ENCODE measurements at regions not wholly inside any gene's neighbourhood (a gene's known extent, or its start where the extent isn't known, plus 50 kb on each side); places are given as distances from the start of the nearest gene placed in this dataset.
"Not testable (repeated sequence)": the region's sequence is repeated elsewhere in the genome, so short reads cannot be mapped to it uniquely, and the experiment has no call there.

DNA sequence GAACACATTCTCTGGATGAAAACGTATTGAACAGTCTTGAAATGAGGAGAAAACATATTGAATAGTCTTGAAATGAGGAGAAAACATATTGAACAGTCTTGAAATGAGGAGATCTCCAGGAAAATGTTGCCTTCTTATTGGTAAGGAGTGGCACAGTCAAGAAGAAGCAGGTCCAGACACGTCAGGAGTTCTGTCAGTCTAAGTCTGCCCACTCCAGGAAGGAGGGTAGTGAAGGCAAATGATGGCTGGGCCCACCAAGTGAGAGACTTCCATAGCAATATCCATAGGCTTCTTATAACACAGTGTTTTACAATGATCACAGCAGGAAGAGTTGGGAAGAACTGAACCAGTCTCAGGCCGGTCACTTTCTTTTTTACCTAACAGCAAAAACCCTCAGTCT is 316.2 kb downstream of the ETAA1 start:
- DNase-seq: no peak

DNA sequence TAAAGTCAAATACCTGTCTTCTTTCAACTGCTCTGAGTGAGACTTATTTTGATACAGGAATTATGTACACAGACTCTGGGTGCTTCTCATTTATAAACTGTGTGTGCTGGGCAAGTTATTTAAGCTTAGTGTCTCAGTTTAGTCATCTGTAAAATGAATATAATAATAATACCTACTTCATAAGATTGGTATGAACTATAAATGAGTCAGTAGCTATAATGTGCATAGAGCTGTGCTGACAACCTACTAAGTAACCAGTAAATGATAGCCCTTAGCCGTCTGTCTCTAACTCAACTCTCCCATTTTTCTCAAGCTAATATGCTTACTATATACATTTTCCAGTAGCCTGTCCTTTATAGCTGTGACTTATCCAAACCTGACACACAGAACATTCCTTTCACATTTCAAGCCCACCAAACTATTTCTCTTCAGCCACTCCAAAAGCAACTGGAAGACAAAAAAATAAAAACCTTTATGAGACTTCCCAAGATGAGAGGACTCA is 319.8 kb downstream of the ETAA1 start:
- DNase-seq: no peak

DNA sequence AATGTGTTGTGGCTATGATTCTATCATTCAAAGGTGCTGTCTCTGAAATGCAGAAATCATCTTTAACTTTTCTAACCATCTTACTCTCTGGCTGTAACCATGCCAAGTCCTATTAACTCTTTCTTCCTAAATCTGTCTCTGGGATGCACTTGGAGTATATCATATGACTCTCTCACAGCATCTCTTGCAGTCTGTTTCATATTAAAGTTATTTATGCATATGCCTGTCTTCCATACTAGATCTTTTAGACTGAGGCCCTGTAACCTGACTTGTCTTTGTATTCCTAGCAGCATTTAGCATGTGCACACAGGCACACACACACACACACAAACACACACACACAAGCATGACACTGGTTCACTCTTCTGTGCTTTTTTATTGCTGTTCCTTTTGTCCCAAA is 320.6 kb downstream of the ETAA1 start:
- DNase-seq: no peak

DNA sequence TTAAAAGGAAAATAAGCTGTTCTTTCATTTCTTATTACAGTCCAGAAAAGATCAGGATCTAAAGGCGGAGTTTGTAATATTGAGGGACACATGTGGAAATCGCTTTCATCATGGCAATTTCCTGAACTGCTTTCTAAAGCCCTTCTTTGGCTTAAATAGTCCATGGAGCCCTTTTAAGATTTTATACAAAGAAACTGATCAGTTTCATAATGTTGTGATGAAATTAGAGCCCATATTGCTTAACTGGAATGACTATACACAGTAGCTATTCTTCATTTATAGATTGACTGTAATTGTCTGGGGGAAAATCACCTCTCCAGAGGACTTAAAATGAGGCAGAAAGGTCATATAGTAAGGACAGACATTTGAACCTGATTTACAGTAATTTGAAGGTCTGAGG is 322.2 kb downstream of the ETAA1 start:
- no peak for DNase-seq

DNA sequence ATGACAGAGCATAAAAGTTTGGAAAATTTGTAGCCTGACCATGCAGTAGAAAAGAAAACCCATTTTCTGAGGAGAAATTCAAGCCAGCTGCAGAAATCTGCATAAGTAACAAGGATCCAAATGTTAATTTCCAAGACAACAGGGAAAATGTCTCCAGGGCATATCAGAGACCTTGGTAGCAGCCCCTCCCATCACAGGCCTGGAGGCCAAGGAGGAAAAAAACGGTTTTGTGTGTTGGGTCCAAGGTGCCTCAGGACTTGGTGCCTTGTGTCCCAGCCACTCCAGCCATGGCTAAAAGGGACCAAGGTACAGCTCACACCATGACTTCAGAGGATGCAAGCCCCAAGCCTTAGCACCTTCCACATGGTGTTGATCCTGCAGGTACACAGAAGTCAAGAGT is 324.4 kb downstream of the ETAA1 start:
- DNase-seq: no peak

DNA sequence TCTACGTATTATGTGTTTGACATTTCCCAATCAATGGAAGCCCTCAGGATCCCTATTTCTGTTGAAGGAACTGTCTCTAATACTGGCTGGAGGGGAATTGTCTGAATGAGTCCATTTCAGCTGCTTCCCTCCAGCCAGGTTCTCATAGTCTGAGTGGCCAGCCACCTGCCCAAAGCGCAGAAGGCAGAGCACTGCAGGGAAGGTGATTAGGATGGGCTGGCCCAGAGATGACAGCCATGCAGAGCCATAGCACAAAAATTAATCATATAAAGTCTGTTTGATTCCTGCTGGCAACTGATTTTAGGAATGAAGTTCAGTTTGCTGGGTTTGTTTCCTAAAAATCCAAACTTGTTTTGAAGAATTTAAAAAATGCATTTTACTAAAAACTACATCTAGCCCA is 327.1 kb downstream of the ETAA1 start:
- no peak for DNase-seq

DNA sequence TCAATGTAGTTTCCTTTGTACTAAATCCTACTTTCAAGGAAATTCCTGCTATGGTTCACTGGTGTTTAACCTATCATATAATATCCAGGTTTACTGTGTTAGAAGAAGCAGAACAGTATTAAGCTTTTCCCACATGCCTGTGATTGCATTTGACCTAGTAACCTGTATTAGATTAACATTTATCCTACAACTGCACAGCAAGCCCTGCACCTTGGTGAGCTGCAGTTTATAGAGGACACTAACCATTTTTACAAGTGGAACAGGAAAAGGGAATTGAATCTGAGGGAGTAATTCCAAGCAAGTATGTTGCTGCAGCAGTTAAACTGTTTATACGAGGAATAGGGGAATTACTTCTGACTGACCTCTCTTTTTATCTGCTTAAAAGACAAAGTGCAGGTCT is 328.6 kb downstream of the ETAA1 start:
- DNase-seq: no peak

DNA sequence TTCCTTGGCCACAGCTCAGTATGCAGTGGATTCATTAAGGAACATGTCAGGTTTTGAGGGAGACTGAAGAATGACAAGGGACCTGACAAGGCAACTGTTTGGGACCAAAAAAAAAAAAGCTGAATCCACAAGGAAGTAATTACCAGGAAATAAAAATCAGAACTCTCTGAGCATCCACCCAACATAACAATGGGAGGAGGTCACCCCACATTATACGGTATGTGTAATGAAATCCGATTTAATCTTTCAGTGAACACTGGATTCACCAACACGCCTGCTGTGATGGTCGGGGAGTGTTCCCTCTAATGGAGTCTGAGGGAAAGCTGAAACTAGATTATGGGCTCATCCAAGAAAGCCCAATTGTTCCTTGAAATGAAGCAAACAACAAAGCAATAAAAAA is 329.3 kb downstream of the ETAA1 start:
- DNase-seq: no peak

DNA sequence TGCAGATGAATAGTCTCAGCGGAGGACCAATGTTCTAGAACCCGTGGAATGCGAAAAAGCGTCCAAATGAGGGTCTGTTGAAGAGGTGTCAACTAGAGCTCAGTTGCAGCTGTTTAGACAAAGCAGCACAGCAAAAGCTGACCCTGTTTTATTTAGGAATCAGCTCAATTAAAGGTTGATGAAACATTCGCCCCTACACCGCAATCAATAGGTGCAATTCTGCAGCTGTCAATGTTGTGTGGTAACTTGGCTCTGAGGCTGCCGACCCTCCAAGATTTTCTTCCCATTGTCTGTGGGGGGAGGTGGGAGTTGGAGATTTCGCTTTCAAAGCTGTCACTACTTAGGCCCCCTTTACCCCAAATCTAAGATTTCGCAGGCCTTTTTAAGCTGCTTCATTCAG is 330.0 kb downstream of the ETAA1 start:
- no peak for DNase-seq

DNA sequence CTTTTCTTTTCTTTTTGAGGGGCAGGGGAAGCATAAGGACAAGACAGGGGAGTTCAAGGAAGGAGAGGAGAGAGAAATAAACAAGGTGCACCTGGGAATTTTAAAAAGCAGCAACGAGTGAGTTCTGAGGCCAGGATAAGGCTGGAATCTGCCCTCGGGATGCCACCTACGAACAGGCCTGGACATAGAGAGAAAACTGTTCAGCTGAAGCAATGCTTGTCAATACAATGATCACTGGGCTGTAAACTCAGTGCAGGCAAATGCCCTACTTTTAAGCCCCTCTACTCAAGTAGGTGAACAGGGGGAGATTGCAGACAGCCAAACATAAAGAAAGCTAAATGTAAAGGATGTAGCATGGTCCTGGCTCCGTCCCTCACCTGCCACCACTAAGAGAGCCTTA is 330.5 kb downstream of the ETAA1 start:
- DNase-seq: no peak

DNA sequence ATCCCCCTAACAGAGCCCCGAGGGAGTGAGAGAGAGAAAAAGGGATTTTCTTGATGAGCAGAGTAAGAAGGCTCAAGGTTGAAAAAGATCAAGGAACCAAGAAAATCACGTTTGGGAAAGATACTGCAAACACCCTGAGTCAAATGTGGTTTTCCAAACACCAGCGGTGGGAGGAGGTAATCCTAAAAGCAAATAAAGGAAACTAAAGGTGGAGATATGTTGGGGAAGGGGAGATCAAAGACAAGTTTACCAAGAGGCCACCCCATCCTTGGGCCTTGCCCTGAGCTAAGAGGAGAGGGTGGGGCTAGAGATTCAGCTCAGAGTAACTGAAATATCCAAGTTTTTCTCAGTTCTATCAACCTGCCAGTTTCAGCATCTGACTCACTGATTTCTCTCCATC is 332.3 kb downstream of the ETAA1 start:
- no peak for DNase-seq

DNA sequence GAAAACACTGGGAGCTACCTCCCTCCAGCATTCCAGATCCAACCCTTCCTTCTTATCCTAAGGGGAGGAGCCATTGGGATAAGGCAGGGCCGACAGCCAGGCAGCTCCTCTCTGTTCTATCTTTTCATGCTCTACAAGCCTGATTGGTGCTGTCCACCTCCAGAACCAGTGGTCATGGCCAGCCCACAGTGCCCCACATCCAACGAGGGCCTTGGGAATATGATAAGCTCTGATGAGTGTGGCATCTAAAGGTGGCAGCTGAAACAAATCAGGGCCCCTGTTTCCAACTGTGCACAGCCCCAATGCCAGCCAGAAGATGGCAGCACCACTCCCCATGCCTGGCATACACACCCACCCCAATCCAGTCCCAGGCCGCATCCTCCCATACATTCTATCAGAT is 329.3 kb downstream of the C1D start:
- peak; percentile 61 for DNase-seq

DNA sequence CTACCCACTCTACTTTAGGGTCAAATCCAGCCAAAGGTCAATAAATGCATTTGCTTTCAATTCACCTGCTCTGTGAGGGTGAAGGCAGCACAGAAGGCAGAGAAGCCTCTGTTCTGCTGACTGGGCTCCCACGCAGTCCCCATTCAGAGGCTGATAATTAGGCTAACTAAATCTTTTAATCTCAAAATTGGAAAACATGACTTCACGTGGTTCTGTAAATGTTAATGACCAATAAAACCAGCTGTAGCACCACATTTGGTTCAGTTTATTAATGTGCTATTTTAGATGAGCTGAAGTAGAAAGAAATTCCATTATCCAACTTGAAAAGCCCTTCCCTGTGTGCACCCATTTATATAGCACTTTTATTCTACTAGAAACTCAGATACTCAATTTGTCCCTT is 310.6 kb downstream of the C1D start:
- DNase-seq: peak; percentile 39

DNA sequence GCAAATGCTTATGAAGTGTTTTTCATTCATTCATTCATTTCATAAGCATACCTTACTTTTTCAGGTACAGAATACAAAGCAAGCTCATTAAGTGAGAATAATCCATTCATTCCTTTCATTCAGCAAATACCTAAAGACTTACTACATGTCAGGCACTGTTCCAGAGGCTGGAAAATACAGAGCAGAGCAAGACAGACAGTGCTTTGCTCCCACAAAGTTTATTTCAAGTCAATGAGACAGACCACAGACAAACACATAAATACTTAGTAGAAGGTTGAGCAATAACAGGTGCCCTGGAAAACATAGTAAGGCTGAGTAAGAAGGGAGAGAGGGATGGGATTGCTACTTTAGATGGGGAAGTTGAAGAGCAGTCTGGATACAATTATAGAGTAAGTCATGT is 309.8 kb downstream of the C1D start:
- DNase-seq: no peak

DNA sequence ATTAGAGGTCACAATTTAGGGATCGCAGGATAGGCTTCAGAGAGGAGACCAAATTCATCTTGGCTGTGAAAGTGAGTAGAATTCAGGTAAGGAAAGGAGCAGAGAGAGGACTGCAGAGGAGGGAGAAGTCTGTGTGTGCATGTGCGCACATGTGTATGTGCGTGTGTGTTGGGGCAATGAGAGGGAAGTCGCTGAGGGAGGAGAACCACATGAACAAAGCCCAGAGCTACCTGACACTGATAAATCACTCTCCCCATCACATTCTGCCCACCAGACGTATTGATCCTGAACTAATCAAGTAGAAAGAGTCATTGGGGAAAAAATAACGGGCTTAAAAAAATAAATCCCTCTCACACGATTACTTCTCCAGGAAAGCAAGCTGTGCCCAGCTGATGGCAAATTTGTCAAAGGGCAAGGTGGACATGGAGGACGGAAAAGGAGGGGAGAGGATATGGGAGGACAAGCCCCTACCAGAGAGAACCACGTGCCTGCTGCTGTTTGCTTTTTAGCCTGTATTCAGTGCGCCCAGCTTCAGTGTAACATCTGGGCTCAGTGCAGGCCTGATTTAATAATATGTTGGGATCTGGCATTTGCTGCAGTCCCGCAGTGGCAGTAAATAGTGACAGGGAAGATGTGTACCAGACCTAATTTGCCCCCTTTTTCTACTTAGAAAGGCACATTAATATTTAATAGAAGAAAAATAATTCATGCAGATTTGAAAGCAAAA is 307.5 kb downstream of the C1D start:
- DNase-seq: peak; percentile 57

DNA sequence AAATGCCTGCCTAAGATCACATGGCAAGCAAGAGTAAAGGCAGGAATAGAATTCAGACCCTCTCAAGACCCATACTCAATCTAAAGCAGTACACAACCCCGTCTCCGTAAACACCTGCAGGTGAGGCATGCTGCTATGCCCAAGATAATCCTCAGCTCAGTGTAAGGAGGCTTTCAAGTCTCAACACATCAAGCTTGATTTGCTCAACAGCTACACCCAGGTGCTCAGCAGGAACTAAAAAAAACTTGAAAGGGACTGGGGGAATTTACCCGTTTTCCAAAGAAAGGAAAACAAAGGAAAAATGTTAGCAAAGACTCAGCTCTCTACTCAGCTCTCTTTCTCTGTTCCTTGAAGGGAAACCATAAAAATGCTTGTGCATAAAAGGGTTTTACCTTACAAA is 301.8 kb downstream of the C1D start:
- DNase-seq: no peak

DNA sequence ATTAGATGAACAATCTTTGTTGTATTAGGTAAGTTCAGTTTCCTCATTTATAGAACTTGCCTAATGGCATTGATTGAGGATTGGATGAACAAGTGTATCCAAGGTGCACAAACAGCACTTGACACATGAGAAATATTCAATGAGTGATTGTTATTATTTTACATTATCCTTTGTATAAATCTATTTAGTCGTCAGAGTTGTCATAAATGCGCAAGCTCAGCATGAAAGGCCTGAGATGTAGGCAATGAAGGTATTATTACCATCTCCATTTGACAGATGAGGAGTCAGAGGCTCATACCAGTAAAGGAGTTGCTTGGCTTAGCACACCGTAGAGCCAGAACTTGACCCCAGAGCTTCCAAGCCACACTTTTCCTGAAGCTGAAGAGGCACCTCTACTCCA is 291.4 kb downstream of the C1D start:
- DNase-seq: no peak

DNA sequence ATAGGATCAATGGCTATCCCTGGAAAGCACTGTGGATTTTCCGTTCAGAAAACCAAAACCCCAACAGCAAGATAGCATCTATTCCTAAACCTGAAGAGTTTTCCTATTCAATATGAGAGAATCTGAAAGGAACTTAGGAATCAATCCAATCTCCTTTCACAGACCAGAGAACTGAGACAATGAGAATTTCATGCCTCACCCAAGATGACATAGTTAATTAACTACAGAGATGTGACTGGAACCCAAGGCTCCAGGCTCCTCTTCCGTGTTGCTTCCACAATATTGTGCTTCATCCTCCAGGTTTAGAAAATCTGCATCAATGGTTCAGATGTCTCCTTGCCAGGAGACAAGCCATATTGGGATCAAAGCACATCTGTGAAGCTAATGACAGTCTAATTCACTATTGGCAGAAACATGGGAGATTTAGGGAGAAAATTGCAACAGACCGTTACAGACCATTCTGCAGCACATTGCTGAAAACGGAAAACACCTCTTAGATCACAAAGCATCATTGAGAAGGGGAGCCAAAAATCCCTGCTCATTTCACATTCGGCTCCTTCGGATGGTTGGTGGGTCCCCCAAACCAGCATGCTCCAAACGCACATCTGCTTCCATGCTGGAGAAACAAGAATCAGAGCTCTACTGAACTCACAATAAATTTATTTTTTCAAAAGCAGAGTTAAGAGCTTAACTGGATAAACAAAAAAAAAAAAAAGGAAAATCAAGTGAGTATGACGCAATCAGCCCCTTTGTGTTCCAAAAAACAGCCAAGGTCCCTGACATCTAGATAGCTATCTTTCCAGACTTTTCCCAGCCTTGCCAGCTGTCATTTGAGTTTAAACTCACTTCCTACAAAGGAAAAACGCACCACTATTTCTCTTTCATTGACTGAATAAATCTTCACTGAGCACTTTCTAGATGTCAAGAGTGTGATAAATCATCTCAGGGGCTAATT is 290.3 kb downstream of the C1D start:
- no peak for DNase-seq

DNA sequence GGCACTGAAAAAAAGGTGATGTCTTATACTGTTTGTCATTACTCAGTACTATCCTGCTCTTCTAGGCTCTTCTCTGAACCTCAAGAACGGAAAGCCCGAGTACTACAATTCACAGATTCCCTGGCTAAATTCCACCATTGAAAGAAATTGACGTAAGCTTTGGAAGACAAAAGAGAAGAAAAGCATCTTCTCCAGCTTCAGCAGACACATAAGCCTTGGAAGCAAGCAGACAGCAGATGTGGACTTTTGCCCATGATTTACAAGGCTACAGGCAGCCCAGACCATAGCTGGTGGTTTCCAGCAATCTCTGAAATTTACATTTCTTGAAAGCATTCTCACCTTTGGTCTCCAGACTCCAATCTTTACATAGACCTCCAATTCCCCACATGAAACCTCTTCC is 289.0 kb downstream of the C1D start:
- DNase-seq: no peak

DNA sequence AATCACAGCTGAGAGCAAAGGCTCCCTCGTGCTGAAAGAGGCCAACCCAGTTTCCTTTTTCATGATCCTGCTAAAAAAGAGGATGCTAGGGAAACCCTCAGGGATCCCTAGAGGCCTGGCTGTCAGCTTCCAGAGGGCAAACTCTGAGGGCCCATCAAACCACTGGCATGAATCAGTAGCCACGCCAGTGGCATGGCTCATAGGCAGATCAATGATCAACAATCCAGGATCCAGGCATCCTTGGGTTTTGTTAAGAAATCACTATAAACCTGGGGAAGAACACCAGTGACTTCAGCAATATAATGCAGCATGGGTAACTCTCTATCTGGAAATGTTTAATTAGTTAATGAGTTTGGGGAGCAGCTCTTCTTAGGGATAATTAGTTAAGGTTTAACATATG is 286.5 kb downstream of the C1D start:
- no peak for DNase-seq

DNA sequence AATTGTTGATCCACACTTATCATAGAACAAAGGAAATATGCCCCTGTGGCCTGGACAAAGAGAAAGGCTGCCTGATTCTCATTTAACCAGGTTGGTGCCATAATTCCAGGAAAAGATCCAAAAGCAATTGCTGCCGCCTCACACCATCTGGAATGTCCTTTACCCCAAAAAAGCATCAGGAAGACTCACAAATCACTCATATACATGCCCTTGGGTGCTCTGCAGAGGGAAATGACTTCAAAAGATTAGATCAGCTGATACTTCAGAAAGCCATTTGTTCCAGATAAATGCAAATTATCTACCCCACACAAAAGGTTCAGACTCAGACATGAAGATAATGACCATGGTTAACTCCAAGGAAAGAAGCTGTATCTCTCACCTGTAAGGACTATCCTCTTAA is 285.8 kb downstream of the C1D start:
- no peak for DNase-seq

DNA sequence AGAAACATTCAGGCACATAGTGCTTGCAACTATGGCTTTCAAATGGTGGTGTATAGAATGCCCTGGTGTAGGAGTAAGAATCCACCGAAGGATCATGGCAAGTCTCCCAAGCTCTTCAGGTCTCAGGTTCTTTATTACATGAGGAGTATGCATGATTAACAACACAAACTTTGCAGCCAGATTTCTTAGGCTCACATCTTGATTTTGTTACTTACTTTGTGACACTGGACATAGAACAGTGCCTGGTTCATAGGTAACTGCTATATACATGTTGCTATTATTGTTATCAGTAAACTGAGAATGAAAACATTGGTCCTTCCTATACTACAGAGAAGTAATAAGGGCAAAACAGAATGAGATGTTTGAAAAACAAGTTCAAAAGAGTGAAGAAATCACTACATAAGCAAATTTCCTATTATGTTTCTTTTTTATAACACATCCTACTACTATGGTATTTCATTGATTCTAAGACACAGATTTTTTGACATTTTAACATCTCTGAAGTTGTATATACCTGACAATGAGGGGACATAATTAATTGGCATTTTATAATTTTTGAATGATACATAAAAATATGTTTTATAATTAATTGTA is 284.9 kb downstream of the C1D start:
- DNase-seq: no peak

DNA sequence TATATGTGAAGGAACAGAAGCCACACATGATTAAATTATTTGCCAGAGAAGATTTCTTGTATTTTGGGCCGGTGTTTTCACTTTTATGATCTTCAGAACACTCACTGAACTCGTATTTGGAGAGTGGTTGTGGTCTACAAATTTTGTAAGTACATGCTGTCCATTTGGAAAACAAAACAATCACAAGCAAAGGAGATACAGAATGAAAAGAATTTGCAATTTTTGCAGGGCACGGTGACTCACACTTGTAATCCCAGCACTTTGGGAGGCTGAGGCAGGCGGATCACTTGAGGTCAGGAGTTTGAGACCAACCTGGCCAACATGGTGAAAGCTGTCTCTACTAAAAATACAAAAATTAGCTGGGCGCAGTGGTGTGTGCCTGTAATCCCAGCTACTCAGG is 282.0 kb downstream of the C1D start:
- DNase-seq: not testable (repeated sequence)

DNA sequence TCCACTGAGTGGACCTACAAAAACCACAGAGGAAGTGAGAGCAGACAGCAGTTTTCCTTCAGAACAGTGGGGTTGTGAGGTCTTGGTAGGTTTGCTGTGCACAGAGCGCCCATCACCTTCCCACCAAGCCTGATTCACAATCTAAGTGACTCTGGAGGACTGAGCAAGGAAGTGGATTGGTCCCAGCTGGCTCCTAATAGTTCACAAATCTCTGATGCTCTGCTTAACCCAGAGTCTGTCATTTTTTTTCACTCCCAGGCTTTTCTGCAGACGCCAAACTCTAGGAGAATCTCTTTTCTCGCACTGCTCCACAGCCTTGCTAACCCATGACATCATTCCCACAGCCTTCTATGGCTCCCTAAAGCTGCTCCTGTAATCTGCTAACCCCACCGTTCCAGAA is 280.4 kb downstream of the C1D start:
- no peak for DNase-seq

All from NCI-H82 (cell line).